Pancreas (tissue), 10 donors: ENCODE measurements at regions not wholly inside any gene's neighbourhood (a gene's known extent, or its start where the extent isn't known, plus 50 kb on each side); places are given as distances from the start of the nearest gene placed in this dataset.
A peak's percentile ranks its signal among the peaks of the same experiment; 100 is the strongest.

Experiments used
- ATAC-seq, 4 donors: fragments of 200-7000 bp; cut with Tn5 transposase; one replicate each; pipeline versions ENCODE4 v1.8.0 to v1.9.1; 2020; ENCODE audit warnings: mild to moderate bottlenecking in 4 of 4, moderate library complexity in 4 of 4
- DNase-seq, 6 donors: peaks; one replicate each; pipeline ENCODE4 v3.0.0-alpha.2; 2020
- FAIRE-seq: peaks from 2 replicates; lab custom pipeline; 2012; peaks lifted over from hg19 to GRCh38; lab: Jason Lieb, UNC
- H3K27ac ChIP-seq, 4 donors: fragments of 200-600 bp; sonication (generic); 1 replicate in 3 of 4; 2 replicates in 1 of 4; pipeline versions ENCODE4 v1.5.0 to v1.8.0; 2020
- H3K27me3 ChIP-seq, 4 donors: fragments of 200-600 bp; one replicate each; pipeline ENCODE4 v1.8.0; 2021
- H3K36me3 ChIP-seq, 3 donors: fragments of 200-600 bp; sonication (generic) in 1 of 3; one replicate each; pipeline versions ENCODE4 v1.5.0 to v1.8.0; 2020 to 2021
- H3K4me1 ChIP-seq, 3 donors: fragments of 200-600 bp; one replicate each; pipeline ENCODE4 v1.8.0; 2021
- H3K4me3 ChIP-seq, 4 donors: fragments of 200-600 bp; sonication (generic) in 2 of 4; one replicate each; pipeline versions ENCODE4 v1.5.0 to v1.8.0; 2020 to 2021
- H3K9me3 ChIP-seq, 4 donors: fragments of 200-600 bp; one replicate each; pipeline ENCODE4 v1.8.0; 2021
- WGBS, 2 donors: extraction: QIAGEN DNeasy Blood & Tissue Kit; methylation state at CpG; one replicate each; pipeline ENCODE4 v1.1.7; 2013; 5-methylcytosine and 5-hydroxymethylcytosine counted together
- intact Hi-C, 3 donors: fragments of 100-400 bp; cut with DNase I; formaldehyde crosslinking; loops; one replicate each; pipeline versions ENCODE4 v1.11.1 to v1.14.2; 2022
- TF ChIP-seq, protein P1 (sequence below), 4 donors: fragments of 200-600 bp; sonication (generic) in 3 of 4; IDR thresholded peaks; one replicate each; pipeline versions ENCODE4 v1.5.0 to v1.8.0; 2021; ENCODE audit warnings: antibody characterized with exemption in 4 of 4
- donor health status: healthy with polysubstance abuse.
- donor health status: DM: no; HTN: no; CAD: no; lungs with moderate emphysema.
- donor health status: DM: no; HTN: no; CAD: no.
- donor health status: control.
- donor health status: control.
- donor health status: Bipolar disorder and iron deficiency.
- donor health status: DM: yes; HTN: yes; CAD: no.
- donor health status: DM: no; HTN: no; CAD: no.
- donor health status: DM: no; HTN: no; CAD: no.
- donor health status: DM: yes; HTN: yes; CAD: no.

GRCh38 chr9:28942941-28943340 is 1369.7 kb upstream of the C9orf72 start:
- TF ChIP-seq, protein P1, sequence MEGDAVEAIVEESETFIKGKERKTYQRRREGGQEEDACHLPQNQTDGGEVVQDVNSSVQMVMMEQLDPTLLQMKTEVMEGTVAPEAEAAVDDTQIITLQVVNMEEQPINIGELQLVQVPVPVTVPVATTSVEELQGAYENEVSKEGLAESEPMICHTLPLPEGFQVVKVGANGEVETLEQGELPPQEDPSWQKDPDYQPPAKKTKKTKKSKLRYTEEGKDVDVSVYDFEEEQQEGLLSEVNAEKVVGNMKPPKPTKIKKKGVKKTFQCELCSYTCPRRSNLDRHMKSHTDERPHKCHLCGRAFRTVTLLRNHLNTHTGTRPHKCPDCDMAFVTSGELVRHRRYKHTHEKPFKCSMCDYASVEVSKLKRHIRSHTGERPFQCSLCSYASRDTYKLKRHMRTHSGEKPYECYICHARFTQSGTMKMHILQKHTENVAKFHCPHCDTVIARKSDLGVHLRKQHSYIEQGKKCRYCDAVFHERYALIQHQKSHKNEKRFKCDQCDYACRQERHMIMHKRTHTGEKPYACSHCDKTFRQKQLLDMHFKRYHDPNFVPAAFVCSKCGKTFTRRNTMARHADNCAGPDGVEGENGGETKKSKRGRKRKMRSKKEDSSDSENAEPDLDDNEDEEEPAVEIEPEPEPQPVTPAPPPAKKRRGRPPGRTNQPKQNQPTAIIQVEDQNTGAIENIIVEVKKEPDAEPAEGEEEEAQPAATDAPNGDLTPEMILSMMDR (IDR thresholded peaks at IDR 0.05) = no peak
- Histone ChIP-seq H3K4me3 (no peak overlapping the region), H3K27ac (no peak overlapping the region), H3K27me3 (no peaks in the 10 kb centered on the region), H3K9me3 (no peaks in the 10 kb centered on the region), H3K4me1 (no peaks in the 10 kb centered on the region), H3K36me3 (no peaks in the 10 kb centered on the region)
- no peak for DNase-seq
- intact Hi-C loops = no loop called here
- 74 to 78% methylated on average over 2 of the region's 2 CpGs for WGBS, 2 donors
- ATAC-seq = no peak
- FAIRE-seq = no peak

DNA sequence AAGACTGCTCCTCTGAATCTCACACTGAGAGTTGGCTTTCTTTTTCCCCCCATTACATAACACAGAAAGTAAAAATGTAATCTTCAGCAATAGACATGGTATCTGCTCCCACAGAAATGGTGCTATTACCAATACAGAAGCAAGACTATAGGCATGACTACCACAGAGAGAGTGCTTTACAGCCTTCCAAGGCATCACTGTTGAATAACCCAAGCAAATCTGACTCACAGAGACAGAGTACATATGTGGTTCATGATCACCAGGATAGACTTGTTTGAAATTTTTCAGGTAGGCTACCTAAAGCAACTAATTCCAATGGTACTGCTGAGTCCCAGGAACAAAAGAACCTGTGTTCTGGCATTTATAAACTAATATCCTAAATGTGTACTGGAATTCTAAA is 1373.4 kb upstream of the C9orf72 start:
- Histone ChIP-seq H3K9me3 (no peaks in the 10 kb centered on the region), H3K27me3 (no peaks in the 10 kb centered on the region), H3K36me3 (no peaks in the 10 kb centered on the region), H3K4me1 (no peaks in the 10 kb centered on the region), H3K27ac (no peak overlapping the region), H3K4me3 (no peak overlapping the region)
- TF ChIP-seq, protein P1 (IDR thresholded peaks at IDR 0.05) = no peak
- no peak for ATAC-seq
- intact Hi-C loops = no loop called here
- DNase-seq = no peak
- FAIRE-seq = no peak

DNA sequence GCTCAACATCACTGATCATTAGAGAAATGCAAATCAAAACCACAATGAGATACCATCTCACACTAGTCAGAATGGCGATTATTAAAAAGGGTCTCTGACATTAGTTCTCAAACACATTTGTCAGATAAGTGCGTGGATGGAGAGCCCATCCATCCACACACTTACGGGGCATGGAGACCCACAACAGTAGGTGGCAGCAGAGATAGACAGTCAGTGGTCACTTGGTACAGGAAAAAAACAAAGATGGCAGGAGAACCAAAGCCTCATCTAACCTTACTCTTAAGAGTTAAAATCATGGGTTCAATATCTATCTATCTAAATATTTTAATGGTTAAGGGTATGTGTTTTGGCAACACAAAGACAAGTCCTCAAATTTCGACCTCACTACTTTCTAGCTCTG is 1378.7 kb upstream of the C9orf72 start:
- TF ChIP-seq, protein P1 (IDR thresholded peaks at IDR 0.05) = no peak
- 50 to 53% methylated on average over 4 of the region's 4 CpGs for WGBS, 2 donors
- FAIRE-seq (no peak), ATAC-seq (no peak), DNase-seq (no peak)
- H3K27me3 ChIP-seq = no peaks in the 10 kb centered on the region
- H3K4me3 ChIP-seq = no peak overlapping the region
- no peaks in the 10 kb centered on the region for H3K9me3 ChIP-seq
- no peaks in the 10 kb centered on the region for H3K36me3 ChIP-seq
- no peak overlapping the region for H3K27ac ChIP-seq
- H3K4me1 ChIP-seq = no peaks in the 10 kb centered on the region
- intact Hi-C loops = no loop called here

DNA sequence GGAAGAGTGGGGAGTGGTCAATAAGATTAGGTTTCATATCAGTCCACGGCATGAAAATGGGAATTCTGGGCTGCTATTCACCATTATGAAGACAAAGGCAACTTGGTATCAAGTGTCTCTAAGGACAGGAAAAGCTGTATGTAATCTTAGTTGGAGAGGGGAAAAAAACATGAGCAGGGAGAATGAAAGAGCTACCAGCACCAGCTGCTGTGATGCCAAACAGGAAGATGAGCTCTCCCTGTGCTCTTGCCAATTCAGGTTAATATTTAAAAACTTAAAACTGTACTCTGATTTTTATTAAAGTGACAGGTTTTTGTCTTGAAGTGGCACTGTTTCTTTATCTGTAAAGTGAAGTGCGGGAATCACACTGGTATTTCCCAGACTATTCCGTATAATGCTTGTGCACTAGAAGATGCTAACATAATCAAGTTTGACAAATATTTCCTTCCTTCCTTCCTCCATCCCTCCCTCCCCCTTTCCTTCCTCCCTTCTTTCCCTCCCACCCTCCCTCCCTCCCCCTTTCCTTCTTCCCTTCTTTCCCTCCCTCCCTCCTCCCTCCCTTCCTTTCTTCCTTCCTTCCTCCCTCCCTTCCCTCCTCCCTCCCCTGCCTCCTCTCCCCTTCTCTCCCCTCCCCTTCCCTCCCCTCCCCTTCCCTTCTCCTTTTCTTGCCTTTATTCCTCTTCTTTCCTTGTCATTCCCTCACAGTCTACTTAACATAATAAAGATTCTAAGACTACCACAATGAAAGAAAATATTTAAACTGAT is 1383.0 kb upstream of the C9orf72 start:
- FAIRE-seq (no peak), ATAC-seq (peak in 2 of 4 donors; percentile 52 to 76), DNase-seq (no peak)
- TF ChIP-seq, protein P1 (IDR thresholded peaks at IDR 0.05) = no peak
- Histone ChIP-seq H3K4me3 (no peak overlapping the region), H3K4me1 (no peaks in the 10 kb centered on the region), H3K27ac (no peak overlapping the region), H3K36me3 (no peaks in the 10 kb centered on the region), H3K27me3 (no peaks in the 10 kb centered on the region), H3K9me3 (no peaks in the 10 kb centered on the region)
- 33 to 37% methylated on average over 3 of the region's 3 CpGs for WGBS, 2 donors
- intact Hi-C loops = no loop called here

GRCh38 chr9:28960602-28961001 is 1387.3 kb upstream of the C9orf72 start:
- Histone ChIP-seq H3K4me1 (no peaks in the 10 kb centered on the region), H3K27ac (no peak overlapping the region), H3K36me3 (no peaks in the 10 kb centered on the region), H3K4me3 (no peak overlapping the region), H3K27me3 (no peaks in the 10 kb centered on the region), H3K9me3 (no peaks in the 10 kb centered on the region)
- FAIRE-seq (no peak), ATAC-seq (no peak), DNase-seq (no peak)
- intact Hi-C loops = no loop called here
- TF ChIP-seq, protein P1 (IDR thresholded peaks at IDR 0.05) = no peak
